Panc1 (cell line): ENCODE measurements at regions not wholly inside any gene's neighbourhood (a gene's known extent, or its start where the extent isn't known, plus 50 kb on each side); places are given as distances from the start of the nearest gene placed in this dataset.
A peak's percentile ranks its signal among the peaks of the same experiment; 100 is the strongest.
"Not testable (repeated sequence)": the region's sequence is repeated elsewhere in the genome, so short reads cannot be mapped to it uniquely, and the experiment has no call there.

Experiments
- POLR2AphosphoS5 ChIP-seq: IDR thresholded peaks from 2 replicates; pipeline ENCODE4 v1.6.1; 2012; ENCODE audit warnings: mild to moderate bottlenecking, low read depth, low read length, moderate library complexity
- REST ChIP-seq, 2 experiments: IDR thresholded peaks; 2 replicates each; pipeline ENCODE4 v1.6.1; 2011 to 2012; ENCODE audit warnings: low read depth in 2 of 2, control low read depth in 1 of 2, low read length in 1 of 2, mild to moderate bottlenecking in 1 of 2, moderate library complexity in 1 of 2; ENCODE audit not compliant: insufficient read depth in 1 of 2
- SIN3A ChIP-seq: IDR thresholded peaks from 2 replicates; pipeline ENCODE4 v1.6.1; 2012; ENCODE audit warnings: low read depth, mild to moderate bottlenecking, low read length, moderate library complexity, borderline replicate concordance; ENCODE audit not compliant: insufficient read depth
- TCF7L2 ChIP-seq: IDR thresholded peaks from 2 replicates; pipeline ENCODE4 v1.6.1; 2011; ENCODE audit warnings: mild to moderate bottlenecking, low read depth, low read length, inconsistent platforms
- TF ChIP-seq, protein P1 (sequence below): fragments of 450-650 bp; IDR thresholded peaks from 2 replicates; pipeline ENCODE4 v1.5.1; 2017; ENCODE audit warnings: mild to moderate bottlenecking

DNA sequence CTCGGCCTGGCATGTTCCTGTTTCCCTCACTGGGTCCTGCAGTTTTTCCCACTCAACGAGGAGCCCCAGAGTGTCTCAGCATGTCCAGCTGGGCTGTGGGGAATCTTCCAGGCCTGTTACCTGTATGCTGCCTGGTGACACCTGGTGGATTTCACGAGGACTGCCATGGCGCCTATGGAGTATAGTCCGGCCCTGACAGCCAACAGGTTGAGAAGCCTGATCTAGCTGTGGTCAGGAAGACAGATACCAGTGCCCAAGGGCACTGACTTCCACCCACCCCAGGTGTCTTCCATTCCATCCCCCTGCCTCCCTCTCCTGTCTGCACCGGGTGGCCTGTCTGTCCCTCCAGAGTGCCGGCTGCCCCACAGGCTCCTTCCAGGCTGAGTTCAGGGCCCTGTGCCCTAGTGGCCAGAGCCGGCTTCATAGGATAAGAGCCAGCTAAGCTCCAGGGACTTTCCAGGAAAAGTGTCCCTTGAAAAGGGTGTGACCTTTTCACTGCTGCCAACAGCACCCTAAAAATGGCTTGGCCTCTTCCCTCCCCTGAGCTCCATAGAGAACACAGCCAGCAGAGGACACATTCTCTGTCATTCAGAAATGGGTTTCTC is 129.4 kb upstream of the AKAP13 start:
- TF ChIP-seq, protein P1, sequence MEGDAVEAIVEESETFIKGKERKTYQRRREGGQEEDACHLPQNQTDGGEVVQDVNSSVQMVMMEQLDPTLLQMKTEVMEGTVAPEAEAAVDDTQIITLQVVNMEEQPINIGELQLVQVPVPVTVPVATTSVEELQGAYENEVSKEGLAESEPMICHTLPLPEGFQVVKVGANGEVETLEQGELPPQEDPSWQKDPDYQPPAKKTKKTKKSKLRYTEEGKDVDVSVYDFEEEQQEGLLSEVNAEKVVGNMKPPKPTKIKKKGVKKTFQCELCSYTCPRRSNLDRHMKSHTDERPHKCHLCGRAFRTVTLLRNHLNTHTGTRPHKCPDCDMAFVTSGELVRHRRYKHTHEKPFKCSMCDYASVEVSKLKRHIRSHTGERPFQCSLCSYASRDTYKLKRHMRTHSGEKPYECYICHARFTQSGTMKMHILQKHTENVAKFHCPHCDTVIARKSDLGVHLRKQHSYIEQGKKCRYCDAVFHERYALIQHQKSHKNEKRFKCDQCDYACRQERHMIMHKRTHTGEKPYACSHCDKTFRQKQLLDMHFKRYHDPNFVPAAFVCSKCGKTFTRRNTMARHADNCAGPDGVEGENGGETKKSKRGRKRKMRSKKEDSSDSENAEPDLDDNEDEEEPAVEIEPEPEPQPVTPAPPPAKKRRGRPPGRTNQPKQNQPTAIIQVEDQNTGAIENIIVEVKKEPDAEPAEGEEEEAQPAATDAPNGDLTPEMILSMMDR = peak; percentile 43
- not testable (repeated sequence) for TF ChIP-seq REST (IDR thresholded peaks at IDR 0.05; ENCODE audit: insufficient read depth in 1 of 2, low read depth in 2 of 2, low read length in 1 of 2); SIN3A; POLR2AphosphoS5; TCF7L2
